Keratinocyte (primary cell): ENCODE measurements at regions not wholly inside any gene's neighbourhood (a gene's known extent, or its start where the extent isn't known, plus 50 kb on each side); places are given as distances from the start of the nearest gene placed in this dataset.
"Not testable (repeated sequence)": the region's sequence is repeated elsewhere in the genome, so short reads cannot be mapped to it uniquely, and the experiment has no call there.

ENCODE experiments used
- DNase-seq: peaks from one replicate; pipeline ENCODE4 v3.0.0-alpha.2; 2011; ENCODE audit warnings: low read depth, missing footprints, low spot score
- FAIRE-seq: peaks from 2 replicates; lab custom pipeline; 2011; peaks lifted over from hg19 to GRCh38; lab: Jason Lieb, UNC
- H2AFZ ChIP-seq: 2 replicates; pipeline ENCODE4 v1.6.0; 2012; ENCODE audit warnings: low read length, control low read depth, inconsistent platforms; ENCODE audit not compliant: control insufficient read depth
- H3K27ac ChIP-seq: 2 replicates; pipeline ENCODE4 v1.5.1; 2011; ENCODE audit warnings: low read length; ENCODE audit not compliant: control insufficient read depth, insufficient read depth
- H3K27me3 ChIP-seq: 3 replicates; pipeline ENCODE4 v1.6.0; 2011; ENCODE audit warnings: low read length; ENCODE audit not compliant: control insufficient read depth, insufficient read depth; ENCODE audit errors: extremely low read depth
- H3K36me3 ChIP-seq, 2 experiments: 2 replicates in 1 of 2; 3 replicates in 1 of 2; pipeline ENCODE4 v1.5.1; 2011; ENCODE audit warnings: low read length in 2 of 2, mild to moderate bottlenecking in 1 of 2; ENCODE audit not compliant: control insufficient read depth in 2 of 2, insufficient read depth in 2 of 2; ENCODE audit errors: extremely low read depth in 1 of 2
- H3K4me1 ChIP-seq: 3 replicates; pipeline ENCODE4 v1.5.1; 2011; ENCODE audit warnings: low read length; ENCODE audit not compliant: control insufficient read depth, insufficient read depth; ENCODE audit errors: extremely low read depth
- H3K4me2 ChIP-seq: 3 replicates; pipeline ENCODE4 v1.6.0; 2011; ENCODE audit warnings: low read depth, low read length; ENCODE audit not compliant: control insufficient read depth, insufficient read depth; ENCODE audit errors: extremely low read depth
- H3K4me3 ChIP-seq, 3 experiments: fragments of 200-600 bp in 1 of 3; sonication (generic) in 1 of 3; 2 replicates in 2 of 3; 3 replicates in 1 of 3; pipeline ENCODE4 v1.5.1; 2011 to 2016; ENCODE audit warnings: low read length in 3 of 3, mild to moderate bottlenecking in 3 of 3, control low read depth in 2 of 3, inconsistent platforms in 1 of 3, low read depth in 1 of 3, mixed read lengths in 1 of 3, mixed run types in 1 of 3, moderate library complexity in 1 of 3; ENCODE audit not compliant: control insufficient read depth in 2 of 3, insufficient read depth in 2 of 3; ENCODE audit errors: extremely low read depth in 1 of 3
- H3K79me2 ChIP-seq: 2 replicates; pipeline ENCODE4 v1.6.0; 2012; ENCODE audit warnings: low read length; ENCODE audit not compliant: control insufficient read depth, insufficient read depth
- H3K9ac ChIP-seq: 3 replicates; pipeline ENCODE4 v1.6.0; 2011; ENCODE audit warnings: low read length; ENCODE audit not compliant: control insufficient read depth, insufficient read depth; ENCODE audit errors: extremely low read depth
- H3K9me1 ChIP-seq: 3 replicates; pipeline ENCODE4 v1.6.0; 2011; ENCODE audit warnings: low read length; ENCODE audit not compliant: control insufficient read depth, insufficient read depth; ENCODE audit errors: extremely low read depth
- H3K9me3 ChIP-seq: 2 replicates; pipeline ENCODE4 v1.5.1; 2012; ENCODE audit warnings: low read depth, low read length; ENCODE audit not compliant: control insufficient read depth
- H4K20me1 ChIP-seq: 3 replicates; pipeline ENCODE4 v1.6.0; 2011; ENCODE audit warnings: low read length; ENCODE audit not compliant: control insufficient read depth, insufficient read depth; ENCODE audit errors: extremely low read depth
- CTCF ChIP-seq, 3 experiments: IDR thresholded peaks in 1 of 3; conservative IDR thresholded peaks in 1 of 3; optimal IDR thresholded peaks in 1 of 3; 2 replicates in 2 of 3; 3 replicates in 1 of 3; pipeline versions ENCODE3 to v1.5.1; 2011; ENCODE audit warnings: low read length in 3 of 3, mild to moderate bottlenecking in 3 of 3, moderate library complexity in 2 of 3, control low read depth in 1 of 3, inconsistent platforms in 1 of 3; ENCODE audit not compliant: insufficient read depth in 2 of 3; ENCODE audit errors: extremely low read depth in 1 of 3
- EZH2 ChIP-seq: IDR thresholded peaks from one replicate; pipeline ENCODE4 v1.6.1; 2012; ENCODE audit warnings: inconsistent platforms, mild to moderate bottlenecking, low read length, moderate library complexity
- dilution Hi-C: fragments of 300-500 bp; cut with MboI; formaldehyde crosslinking; loops from one replicate; pipeline ENCODE4 v1.7.0; 2020; ENCODE audit warnings: low sequenced_read_pairs; ENCODE audit not compliant: extremely low pct_ligation_motif_present

DNA sequence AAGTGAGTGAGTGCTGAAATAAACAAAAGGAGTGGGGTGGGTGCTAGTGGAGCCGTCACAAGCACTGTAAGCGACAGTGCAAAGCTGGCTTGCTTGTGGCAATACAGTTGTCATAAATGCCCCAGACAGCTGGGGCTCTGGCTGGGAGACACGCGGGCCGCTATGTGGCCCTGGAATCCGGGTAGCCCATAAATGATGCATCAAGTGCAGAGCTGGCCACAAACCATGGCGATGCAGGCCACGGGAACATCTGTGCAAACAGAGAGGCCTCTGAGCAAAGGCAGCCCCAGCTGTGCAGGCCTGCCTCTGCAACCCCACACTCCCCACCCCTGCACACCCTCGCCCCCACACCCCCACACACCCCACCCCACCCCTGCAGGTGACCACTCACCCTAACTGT, 349.2 kb upstream of the ID2 start:
- no peaks in the 10 kb centered on the region for H3K27me3 ChIP-seq
- H3K4me1 ChIP-seq: no peaks in the 10 kb centered on the region
- no peak overlapping the region for H2AFZ ChIP-seq
- dilution Hi-C loops: no loop called here
- DNase-seq: no peak
- no peaks in the 10 kb centered on the region for H3K36me3 ChIP-seq
- no peak for FAIRE-seq
- H3K27ac ChIP-seq: no peak overlapping the region
- H3K4me2 ChIP-seq: no peak overlapping the region
- H3K4me3 ChIP-seq: no peak overlapping the region
- H3K9ac ChIP-seq: no peak overlapping the region
- no peaks in the 10 kb centered on the region for H3K9me1 ChIP-seq
- no peaks in the 10 kb centered on the region for H3K79me2 ChIP-seq
- H4K20me1 ChIP-seq: no peaks in the 10 kb centered on the region
- TF ChIP-seq EZH2: no peak
- no peak for TF ChIP-seq CTCF (optimal IDR thresholded peaks at IDR 0.05 in 1 of 3, IDR thresholded peaks at IDR 0.05 in 1 of 3, conservative IDR thresholded peaks at IDR 0.05 in 1 of 3; ENCODE audit: extremely low read depth in 1 of 3, insufficient read depth in 2 of 3, low read length in 3 of 3)
- H3K9me3 ChIP-seq: no peaks in the 10 kb centered on the region

GRCh38 chr2:8333177-8333831, 348.6 kb upstream of the ID2 start:
- Histone ChIP-seq H3K36me3 (no peaks in the 10 kb centered on the region), H3K4me2 (no peak overlapping the region), H3K9me1 (no peaks in the 10 kb centered on the region), H3K27me3 (no peaks in the 10 kb centered on the region), H3K9ac (no peak overlapping the region), H4K20me1 (no peaks in the 10 kb centered on the region), H3K27ac (no peak overlapping the region), H3K79me2 (no peaks in the 10 kb centered on the region), H3K9me3 (no peaks in the 10 kb centered on the region), H3K4me1 (no peaks in the 10 kb centered on the region), H3K4me3 (no peak overlapping the region), H2AFZ (no peak overlapping the region)
- FAIRE-seq: no peak
- TF ChIP-seq EZH2: no peak
- no peak for TF ChIP-seq CTCF (optimal IDR thresholded peaks at IDR 0.05 in 1 of 3, IDR thresholded peaks at IDR 0.05 in 1 of 3, conservative IDR thresholded peaks at IDR 0.05 in 1 of 3; ENCODE audit: extremely low read depth in 1 of 3, insufficient read depth in 2 of 3, low read length in 3 of 3)
- dilution Hi-C loops: no loop called here
- no peak for DNase-seq

GRCh38 chr2:8333832-8334187, 348.0 kb upstream of the ID2 start:
- H3K27me3 ChIP-seq, H3K9ac ChIP-seq, dilution Hi-C loops, H3K4me2 ChIP-seq, H3K79me2 ChIP-seq, DNase-seq, H3K9me1 ChIP-seq, H3K4me1 ChIP-seq, H3K9me3 ChIP-seq, FAIRE-seq, H3K27ac ChIP-seq, H3K4me3 ChIP-seq, H3K36me3 ChIP-seq, H4K20me1 ChIP-seq, H2AFZ ChIP-seq: not testable (repeated sequence)
